GM12891 (cell line): ENCODE measurements at regions not wholly inside any gene's neighbourhood (a gene's known extent, or its start where the extent isn't known, plus 50 kb on each side); places are given as distances from the start of the nearest gene placed in this dataset.

ENCODE experiments used
- POLR2A ChIP-seq: IDR thresholded peaks from 2 replicates; pipeline ENCODE4 v1.6.1; 2011; ENCODE audit warnings: low read depth, low read length, control low read depth
- POLR2AphosphoS5 ChIP-seq: IDR thresholded peaks from 2 replicates; pipeline ENCODE4 v1.6.1; 2011; ENCODE audit warnings: low read depth, low read length, control low read depth
- SPI1 ChIP-seq: IDR thresholded peaks from 2 replicates; pipeline ENCODE4 v1.6.1; 2011; ENCODE audit warnings: low read depth, low read length, control low read depth
- TAF1 ChIP-seq: IDR thresholded peaks from 2 replicates; pipeline ENCODE4 v1.6.1; 2011; ENCODE audit warnings: low read depth, low read length, control low read depth

GRCh38 chr10:43808136-43808535 lies 159.5 kb upstream of the ZNF32 start:
- TF ChIP-seq POLR2AphosphoS5 (no peak), POLR2A (no peak), SPI1 (no peak), TAF1 (no peak)
